AG08395 (cell line): ENCODE measurements at regions not wholly inside any gene's neighbourhood (a gene's known extent, or its start where the extent isn't known, plus 50 kb on each side); places are given as distances from the start of the nearest gene placed in this dataset.

ENCODE experiments used
- DNase-seq: peaks from one replicate; pipeline ENCODE4 v3.0.0; 2012; ENCODE audit warnings: mixed read lengths, low spot score

DNA sequence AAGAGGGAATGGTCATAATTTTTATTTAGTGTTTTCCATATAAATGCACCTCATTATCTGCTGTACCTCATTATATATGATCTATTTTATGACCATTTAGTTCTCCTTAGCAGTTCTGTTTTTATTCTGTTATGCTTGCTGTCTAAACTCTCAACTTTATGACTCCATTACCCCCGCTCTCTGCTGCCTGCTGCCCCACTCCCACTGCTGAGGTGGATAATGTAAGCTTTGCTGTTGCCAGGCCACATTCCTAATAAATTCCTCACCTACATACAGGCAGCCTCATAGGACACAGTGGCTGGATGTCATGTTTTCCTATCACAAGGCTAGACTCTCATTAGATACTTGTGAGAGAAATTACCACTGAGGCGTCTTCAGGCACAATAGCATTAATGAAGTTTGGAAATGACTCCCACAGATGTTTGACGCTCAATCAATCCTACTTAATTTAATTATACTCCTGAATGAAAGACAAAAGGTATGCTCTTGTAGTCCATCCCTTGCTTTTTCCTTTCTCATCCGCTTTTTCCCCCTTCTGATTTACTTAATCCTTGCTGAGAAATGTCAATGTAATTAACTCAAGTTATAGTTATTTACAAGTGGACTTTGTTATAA is 497.5 kb upstream of the IGFBP7 start:
- no peak for DNase-seq

DNA sequence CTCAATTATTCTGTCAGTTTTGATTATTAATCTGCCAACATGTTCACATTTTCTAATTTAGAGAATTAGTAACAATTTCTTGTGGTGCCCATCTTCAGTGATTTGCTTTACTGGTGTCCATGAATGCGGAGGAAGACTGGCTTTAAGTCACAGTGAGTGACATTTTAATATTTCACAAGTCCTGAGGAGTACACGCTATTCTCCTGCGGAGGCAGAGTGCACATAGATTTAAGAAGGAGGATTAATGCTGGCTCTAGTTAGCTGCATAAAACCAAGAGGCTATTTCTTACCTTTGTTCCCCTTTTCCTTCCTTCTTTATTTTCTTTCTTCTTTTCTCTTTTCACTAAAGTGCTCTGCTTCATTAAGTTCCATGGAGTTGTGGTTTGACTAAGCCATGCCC is 495.2 kb upstream of the IGFBP7 start:
- DNase-seq, result no peak

DNA sequence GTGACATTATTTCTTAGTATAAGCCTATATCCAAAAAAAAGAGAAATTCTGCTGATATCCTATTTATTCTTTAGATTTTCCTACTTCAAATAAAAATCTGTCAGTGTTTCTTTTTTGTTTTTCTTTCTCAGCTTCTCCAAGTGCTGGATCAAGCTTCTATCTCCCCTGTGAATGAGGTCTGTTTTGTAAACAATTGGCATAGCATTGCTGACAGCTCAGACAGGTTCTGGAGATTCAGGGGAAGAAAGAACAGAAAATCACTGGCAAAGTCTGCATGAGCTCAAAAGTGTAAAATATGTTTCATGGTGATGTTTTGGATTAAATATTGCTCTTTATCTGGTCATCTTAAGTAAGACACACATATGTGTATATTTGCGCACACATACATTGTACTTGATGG is 492.0 kb upstream of the IGFBP7 start:
- DNase-seq, result no peak

DNA sequence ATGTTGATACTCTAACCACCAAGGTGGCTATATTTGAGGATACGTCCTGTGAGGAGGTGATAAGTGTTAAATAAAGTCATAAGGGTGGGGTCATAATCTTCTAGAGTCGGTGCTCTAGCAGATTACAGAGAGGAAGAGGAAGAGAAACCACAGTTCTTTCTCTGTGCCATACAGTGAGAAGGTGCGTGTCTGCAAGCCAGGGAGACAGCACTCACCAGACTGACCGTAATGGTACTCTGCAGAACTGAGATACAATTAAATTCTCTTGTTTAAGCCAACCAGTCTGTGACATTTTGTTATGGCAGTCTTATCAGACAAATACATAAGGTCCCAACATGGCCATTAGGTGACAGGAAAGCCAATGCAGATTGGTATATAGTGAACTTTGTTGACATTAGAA is 480.9 kb upstream of the IGFBP7 start:
- DNase-seq, result no peak

DNA sequence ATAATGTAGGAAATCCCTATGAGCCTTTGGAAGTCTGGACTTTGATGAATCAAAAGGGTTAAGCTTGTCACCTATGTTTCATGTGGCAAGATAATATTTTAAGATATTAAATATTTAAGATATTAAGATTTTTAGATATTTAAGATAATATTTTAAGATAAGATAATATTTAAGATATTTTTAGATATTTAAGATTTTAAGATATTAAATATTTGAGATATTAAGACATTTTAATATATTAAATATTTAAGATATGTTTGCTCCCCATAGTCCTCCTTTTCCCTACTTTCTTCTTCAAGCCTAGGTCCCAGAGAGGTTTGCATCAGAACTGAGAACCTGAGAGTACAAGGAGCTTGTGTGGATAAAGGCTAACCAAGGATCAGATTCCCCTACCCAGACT is 478.4 kb upstream of the IGFBP7 start:
- no peak for DNase-seq

DNA sequence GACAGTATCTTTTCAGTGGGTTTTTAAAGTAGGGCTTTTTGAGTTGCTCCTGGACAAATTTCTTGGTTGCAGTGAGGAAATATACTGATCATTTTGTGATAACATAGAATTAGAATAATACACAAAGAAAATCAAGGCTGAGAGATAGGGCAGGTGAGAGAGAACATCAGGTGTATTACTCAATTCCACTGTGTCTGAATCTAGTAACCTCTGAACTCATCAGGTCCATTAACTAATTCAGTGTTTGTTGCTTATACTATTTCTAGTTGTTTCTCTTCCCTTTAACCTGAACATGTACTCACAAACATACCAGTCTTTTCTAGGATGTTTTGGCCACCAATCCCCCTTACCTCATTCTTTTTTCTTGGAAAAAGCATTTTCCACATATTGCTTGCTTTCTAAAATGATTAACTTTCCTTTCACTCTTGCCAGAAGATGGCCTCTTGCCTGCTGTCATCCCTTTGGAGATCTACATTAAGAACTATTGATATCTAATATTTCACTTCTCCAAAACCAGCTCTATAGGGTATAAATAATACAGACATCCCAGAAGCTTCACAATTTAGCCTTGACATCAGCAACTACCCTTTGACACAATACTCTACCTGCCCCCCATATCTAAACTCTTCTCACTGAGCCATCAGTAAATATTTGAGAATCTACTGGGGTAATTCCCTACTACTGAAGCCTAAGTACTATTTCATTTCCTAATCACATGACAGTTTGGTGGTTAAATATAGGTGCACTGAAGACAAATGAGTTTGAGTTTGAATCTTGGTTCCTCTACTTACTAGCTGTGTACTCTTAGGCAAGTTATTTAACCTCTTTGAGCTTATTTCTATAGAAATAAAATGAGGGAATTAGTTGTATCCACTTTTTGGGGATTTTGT is 470.8 kb upstream of the IGFBP7 start:
- no peak for DNase-seq

DNA sequence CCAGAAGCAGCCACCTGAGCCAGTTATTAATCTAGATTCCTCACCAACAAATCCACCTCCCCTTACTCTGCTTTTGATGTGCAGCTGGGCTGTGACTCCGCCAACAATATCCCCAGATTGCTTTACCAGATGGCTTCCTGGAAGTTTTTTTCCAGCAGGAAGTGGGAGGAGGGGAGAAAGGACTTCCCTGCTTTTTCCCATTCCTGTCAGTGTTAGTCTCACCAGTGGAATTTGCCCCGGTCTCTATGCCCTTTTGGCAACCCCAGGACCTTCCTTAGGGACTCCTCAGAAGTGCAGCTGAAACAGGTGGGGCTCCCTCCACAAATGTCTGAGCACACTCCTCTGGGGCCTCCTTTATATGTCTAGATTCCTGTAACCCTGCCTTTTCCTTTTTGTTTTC is 465.2 kb upstream of the IGFBP7 start:
- DNase-seq, result no peak

DNA sequence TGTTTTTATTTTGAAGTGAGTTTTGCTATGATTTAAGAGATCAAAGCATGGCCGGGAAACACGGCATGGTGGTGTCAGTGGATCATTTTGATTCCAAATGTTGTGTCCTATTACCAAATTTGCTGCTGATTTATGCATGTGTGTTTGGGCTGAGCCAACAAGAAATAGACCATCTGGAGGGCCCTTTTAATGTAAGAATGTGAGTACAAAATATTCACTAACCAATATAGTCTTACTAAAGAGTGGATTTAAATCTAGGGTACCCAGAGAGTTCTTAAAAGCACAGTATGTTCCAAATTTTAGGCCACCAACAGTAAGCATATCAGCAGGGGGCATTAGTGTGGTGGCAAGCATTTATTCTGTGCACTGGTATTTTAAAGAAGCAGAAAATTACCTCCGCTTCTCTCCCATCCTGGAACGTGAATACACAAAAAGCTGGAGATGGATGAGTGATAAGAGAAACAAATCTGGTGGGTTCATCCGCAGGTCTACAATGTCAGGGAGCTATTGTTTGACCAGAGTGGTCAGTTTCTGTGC is 444.4 kb upstream of the IGFBP7 start:
- DNase-seq, result no peak

DNA sequence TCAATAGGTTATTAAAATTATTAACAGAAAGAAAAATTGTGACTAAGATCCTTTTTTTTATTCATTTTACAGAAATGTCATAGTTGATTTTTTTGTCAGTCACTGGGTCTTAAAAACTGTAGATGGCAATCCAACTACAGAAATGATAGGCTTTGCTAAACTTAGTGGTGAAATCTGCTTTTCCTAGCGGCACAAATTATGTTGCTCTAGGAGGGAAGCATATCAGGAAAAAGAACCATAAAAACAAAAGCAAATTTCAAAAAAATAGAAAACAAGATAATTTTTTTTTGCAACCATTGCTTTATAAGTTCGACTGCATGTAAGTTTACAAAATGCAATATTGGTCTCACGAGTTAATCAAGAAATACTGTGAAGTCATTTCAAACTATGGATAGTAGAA is 443.5 kb upstream of the IGFBP7 start:
- no peak for DNase-seq

DNA sequence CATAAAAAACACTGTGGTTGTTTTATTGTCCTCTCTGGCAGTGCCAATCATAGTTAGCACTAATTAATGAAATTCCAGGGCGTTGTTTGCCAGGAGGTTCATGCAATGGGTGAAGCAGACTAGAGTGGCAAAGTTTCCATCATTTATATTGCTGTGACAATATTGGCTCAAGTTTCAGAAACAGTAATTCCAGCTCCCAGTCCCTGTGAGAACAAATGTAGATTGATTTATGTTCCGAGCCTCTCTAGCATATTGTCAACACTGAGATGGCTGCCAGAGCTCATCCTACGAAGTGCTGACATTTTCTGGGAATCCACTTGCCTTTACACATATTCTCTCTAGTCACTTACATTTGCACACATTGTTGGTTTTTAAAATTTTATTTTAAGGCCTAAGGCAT is 440.0 kb upstream of the IGFBP7 start:
- no peak for DNase-seq

DNA sequence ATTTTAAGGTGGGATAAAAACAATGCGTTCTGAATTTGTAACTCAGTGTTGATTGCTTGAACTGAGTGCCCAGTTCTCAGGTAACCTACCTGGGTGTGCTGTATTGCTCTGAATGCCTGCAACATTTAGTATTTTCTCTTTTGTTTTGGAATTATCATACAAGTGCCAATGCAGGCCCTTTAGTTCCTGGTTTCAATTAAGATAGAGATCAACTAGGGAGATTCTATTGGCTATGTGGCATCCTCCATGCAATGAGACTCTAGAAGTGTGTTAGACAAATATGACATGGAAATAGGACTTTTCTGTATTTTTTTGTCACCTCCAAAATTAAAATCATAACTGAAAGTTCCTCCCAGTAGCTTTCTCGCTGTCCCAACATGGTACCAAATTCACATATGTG is 438.7 kb upstream of the IGFBP7 start:
- no peak for DNase-seq

DNA sequence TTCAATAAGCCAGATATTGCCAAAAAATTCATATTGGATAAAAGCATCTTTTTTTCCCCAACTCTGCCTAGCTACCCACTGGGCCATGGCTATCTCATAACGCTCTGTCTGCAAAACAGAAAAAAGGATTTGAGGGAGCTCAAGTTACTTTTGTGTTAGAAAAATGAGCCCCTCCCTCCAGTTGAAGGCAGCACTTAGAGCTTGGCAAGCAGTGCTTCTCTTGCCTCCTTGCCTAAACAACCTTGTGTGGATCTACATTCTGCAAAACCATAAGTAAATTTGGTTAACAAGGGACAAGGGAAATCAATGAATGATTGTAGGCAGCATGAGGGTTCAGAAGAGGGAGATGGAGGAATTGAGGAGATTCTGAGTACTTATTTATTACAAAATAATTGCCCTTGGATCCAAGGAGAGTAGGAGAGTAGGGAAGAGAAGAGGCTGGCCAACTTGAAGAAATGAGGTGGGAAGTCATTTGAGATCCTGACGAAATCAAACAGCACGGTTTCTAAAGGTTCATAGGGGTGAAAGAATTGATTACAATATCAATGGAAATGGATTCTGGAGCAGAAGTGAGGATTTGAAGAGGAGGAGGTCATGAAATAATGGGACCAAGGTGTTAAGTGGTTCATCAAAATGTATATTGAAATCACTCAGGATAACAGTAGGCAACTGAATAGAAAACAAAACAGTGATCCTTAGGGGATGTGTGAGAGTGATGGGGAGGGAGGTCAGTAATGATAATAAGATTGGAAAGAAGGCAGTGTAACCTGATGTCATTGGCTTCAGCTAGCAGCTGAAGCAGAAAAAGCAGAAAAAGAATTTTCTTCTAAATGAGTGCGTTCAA is 434.8 kb upstream of the IGFBP7 start:
- no peak for DNase-seq

DNA sequence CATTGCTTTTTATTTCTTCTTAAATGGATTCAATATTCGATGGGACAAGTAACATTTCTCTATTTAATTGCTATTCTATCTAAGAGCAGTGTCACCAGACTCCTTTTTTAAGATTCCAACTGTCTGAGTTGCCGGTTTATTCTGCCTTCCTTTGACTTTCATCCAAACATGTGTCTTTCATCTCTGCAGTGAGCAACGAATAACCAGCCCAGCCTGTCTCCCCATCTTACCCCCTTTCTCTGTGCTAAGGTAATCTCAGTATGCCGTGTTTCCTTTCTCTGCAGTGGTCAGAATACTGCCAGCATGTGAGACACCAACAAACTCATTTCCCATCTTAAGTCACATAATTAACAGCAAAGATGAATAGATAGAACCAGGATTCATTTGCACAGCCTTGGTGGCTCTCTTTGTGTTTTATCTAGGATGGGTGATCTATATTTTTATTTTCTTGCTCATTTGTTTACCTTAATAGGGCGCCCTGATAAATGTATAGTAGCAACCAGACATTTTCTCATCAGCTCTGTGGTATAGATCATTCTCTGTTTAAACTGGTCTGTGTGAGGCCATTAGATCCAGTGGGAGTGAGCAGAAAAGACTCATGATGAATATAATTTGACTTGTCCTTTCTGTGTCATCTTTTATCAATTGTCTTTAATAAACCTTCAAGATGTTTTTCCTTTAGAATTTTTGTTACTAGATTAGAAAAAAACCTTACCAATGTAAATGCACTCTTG is 394.8 kb upstream of the IGFBP7 start:
- DNase-seq, result no peak

DNA sequence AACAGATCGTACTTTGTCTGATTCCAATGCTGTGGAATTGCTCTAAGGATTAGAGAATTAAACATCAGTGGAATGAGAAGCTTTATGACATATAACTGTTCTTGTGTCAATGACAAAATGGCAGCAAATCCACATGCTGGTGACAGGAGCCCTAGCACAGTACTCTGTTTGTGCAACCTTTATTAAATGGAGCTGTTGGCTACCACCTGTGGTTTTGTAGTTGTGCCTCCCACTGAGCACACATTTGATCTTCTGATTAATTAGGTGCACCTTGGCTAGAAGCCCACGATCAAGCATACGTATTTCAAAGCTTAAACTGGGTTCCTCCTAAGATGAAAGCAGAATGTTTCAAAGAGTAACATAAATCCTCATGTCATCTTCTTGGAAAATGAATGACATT is 394.0 kb upstream of the IGFBP7 start:
- no peak for DNase-seq

DNA sequence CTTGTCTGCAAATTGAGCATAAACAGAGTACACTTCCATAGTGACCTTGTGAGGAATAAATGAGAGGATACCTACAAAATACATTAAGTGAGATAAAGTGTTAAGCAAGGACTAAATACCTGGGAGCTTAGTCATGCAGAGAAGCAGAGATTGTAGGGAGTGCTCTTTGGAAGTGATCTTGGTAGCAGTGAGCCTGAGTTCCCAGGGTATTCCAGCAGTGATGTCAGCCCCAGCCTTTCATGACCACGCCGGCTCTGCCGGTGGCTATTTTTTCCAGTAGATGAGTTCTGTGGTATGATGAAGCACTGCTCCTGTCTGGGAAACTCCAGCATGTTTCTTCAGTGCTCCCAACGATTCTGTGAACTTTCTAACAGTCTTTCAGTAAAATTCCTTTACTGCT is 391.5 kb upstream of the IGFBP7 start:
- DNase-seq, result peak; percentile 2

DNA sequence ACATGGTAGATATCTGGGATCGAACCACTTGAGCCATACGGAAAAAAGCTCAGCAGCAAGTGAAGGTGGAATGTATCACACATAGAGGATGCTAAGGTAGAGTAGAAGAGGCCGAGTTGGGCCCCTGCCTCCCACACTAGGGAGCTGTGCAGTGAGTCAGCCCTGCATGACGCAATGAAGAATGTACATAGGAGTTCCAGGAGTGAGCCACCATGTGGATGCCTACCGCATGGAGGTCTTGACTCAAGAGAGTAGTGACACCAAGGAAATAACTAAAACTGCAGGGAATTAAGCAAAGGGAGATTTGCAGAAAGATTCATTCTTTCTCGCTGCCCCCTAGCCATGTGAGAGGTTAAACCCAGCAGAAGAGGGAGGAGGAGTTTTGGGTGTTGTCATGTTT is 389.6 kb upstream of the IGFBP7 start:
- DNase-seq, result no peak

DNA sequence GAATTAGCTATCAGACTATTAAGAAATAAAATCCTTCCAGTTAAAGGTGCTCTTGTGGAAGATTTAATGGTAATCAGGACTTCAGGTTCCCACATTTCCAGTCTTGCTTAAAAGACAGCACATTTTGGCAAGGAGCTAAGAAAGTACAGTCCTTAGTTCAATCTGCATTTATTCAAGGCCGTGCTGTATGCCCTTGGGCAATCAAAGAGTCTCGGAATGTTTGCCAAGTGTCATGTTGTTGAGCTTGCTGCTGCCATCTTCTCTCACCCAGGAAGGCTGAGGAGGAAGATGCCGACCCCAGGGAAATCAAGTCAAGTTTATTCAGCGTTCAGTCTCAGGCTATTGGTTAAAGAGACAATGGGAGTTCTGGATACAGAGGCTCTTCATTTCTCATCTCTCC is 388.1 kb upstream of the IGFBP7 start:
- DNase-seq, result no peak

DNA sequence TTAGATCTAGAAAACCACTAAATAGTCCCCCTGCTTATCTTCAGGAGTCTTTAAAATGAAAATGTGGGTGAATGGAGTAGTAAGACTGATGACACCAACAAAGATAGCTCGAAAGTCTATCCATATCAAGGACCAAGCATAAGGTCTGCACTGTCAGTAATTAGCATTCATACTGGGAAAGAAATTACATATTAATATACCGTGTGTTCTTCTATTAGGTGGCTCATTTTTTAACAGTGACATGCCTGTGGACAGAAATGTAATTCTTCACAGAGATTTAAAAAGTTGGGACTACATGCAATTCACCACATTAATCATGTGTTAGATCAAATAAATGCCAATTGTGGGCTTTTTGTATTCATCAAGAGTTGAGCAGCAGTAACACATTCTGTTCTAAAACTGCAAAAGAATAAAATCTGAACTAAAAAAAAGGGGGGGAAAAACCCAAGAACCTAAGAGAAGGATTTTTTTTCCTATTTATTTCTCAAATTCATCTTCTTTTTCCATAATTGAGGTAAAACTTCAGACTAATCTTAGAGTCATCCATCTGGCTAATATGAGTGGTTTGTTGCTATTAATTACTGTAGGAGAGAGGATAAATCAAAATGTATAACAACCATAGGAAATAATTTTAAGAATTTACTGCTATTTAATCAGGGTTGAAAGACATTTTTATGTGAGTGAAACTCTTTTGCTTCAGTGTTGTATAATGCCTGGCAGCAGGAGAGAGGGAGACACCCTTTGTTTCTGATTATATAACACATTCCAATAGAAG is 386.7 kb upstream of the IGFBP7 start:
- DNase-seq, result no peak

DNA sequence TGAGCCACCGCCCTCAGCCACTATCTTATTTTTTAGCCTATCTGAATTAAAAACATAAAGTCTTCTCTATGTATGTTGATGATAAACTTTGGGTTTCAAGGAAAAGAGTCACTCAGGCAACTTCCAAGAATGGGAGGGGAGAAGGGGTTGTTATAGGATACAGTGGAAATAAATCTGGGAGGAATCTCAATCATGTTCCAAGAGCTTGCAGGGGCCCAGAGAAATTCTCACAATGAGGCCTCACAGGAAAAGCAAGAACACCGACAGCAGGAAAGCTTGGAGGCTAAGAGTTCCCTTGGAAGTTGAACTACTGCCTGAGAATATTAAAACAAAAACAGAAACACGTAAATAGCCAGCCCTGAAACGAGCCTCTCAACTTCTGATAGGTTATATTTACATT is 384.6 kb upstream of the IGFBP7 start:
- DNase-seq, result no peak

DNA sequence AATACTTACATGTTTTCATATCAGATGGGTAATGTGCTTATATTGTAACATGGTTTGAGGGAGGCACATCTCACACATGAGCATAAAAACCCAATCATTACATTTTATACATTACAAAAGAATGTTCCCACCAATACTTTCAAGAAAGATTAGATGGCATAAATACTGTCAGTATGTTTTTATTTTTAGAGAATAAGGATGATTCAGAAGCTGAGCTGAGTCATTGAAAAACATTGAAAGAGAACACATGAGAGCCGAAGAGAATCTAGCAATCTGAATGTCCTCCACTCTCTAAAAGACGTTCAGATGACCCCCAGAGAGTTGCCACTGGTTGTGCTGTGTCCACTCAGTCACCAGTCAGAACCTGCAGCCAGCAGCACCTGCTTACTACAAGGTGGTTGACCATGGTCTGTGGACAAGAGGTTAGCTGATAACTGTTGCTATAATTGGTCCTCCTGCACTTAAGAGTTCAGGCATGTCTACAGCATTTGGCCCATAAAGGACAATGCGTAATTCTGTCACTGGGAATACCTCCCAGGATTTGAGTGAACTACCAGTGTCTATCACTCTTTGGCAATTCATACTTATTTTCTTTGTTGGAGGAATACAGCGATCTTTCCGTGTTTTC is 382.2 kb upstream of the IGFBP7 start:
- DNase-seq, result no peak

DNA sequence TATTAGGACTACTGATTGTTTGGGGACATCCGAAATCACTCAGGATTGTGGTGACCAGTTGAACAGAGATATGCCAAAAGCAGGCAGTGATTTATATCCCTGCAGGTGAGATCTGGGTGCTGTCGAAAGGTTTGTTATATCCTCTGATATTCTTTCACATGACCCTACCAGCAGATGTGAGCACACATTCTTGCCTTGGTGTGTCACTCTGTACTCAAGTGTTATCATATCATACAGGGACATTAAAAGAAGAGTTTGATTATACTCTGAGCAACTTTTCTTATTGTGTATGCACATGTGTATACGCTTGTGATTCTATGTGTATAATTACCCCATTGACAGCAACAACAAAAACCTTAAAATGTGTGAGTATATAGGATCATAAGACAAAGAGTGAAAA is 381.2 kb upstream of the IGFBP7 start:
- no peak for DNase-seq
